ENCODE measurements at regions not wholly inside any gene's neighbourhood (a gene's known extent, or its start where the extent isn't known, plus 50 kb on each side); places are given as distances from the start of the nearest gene placed in this dataset.

GRCh38 chr6:139851206-139851605 lies 476.8 kb upstream of the CITED2 start:
- WGBS (ENCODE audit: insufficient coverage, low coverage, missing lambda C conversion rate): 49% methylated on average over 4 of the region's 4 CpGs
- no peak for DNase-seq (ENCODE audit: extremely low read depth in 1 of 4, low spot score in 3 of 4)
- Histone ChIP-seq H3K4me3 (no peak overlapping the region), H3K79me2 (ENCODE audit: control insufficient read depth, insufficient read depth, low read length) (no peaks in the 10 kb centered on the region), H3K9ac (ENCODE audit: insufficient read depth in 1 of 2, low read depth in 2 of 2, low read length in 2 of 2) (no peak overlapping the region), H4K20me1 (replicated peaks; ENCODE audit: control insufficient read depth, insufficient read depth, low read length) (no peaks in the 10 kb centered on the region), H2AFZ (ENCODE audit: low read depth, low read length) (no peak overlapping the region), H3K36me3 (ENCODE audit: control insufficient read depth, insufficient read depth, low read length) (no peaks in the 10 kb centered on the region), H3K4me2 (ENCODE audit: insufficient read depth, low read length) (no peak overlapping the region), H3K27ac (ENCODE audit: extremely low read depth, low read depth, low read length) (no peak overlapping the region), H3K9me1 (ENCODE audit: control insufficient read depth, insufficient read depth, low read length) (no peaks in the 10 kb centered on the region), H3K9me3 (replicated peaks; ENCODE audit: control insufficient read depth, insufficient read depth, low read depth, low read length) (peaks cover 2% of the 10 kb centered on the region; the same call in 1 of the 2 replicates), H3K4me1 (replicated peaks in 1 of 2; ENCODE audit: control insufficient read depth in 2 of 2, insufficient read depth in 2 of 2, low read length in 2 of 2) (no peaks in the 10 kb centered on the region; a peak in 1 of 5 replicates), H3K27me3 (ENCODE audit: control insufficient read depth in 2 of 2, insufficient read depth in 2 of 2, low read length in 2 of 2) (no peaks in the 10 kb centered on the region)
- BruUV-seq (replicated peaks): no TSS peak
- intact Hi-C loops (cut with micrococcal nuclease) (no loop called here), in situ Hi-C loops (cut with MboI) (no loop called here)
- CTCF ChIA-PET (ENCODE audit: low intra/inter-chr PET ratio): no interaction called here
- ATAC-seq: no peak
- POLR2A ChIA-PET: no interaction called here
- no peak for FAIRE-seq
- TF ChIP-seq FOXK2 (conservative IDR thresholded peaks at IDR 0.05 in 1 of 2, IDR thresholded peaks at IDR 0.05 in 1 of 2; ENCODE audit: low read depth in 2 of 2) (no peak), RNF2 (IDR thresholded peaks at IDR 0.05) (no peak), TOE1 (IDR thresholded peaks at IDR 0.05; ENCODE audit: borderline replicate concordance) (no peak), TOE1 (CRISPR knock-in tag; IDR thresholded peaks at IDR 0.05; ENCODE audit: borderline replicate concordance, low read depth) (no peak), MCM7 (IDR thresholded peaks at IDR 0.05) (no peak), WHSC1 (IDR thresholded peaks at IDR 0.05; ENCODE audit: low read length) (no peak), PURB (CRISPR knock-in tag; IDR thresholded peaks at IDR 0.05; ENCODE audit: low read depth) (no peak), HMGXB4 (CRISPR knock-in tag; IDR thresholded peaks at IDR 0.05) (no peak), USF2 (CRISPR knock-in tag; IDR thresholded peaks at IDR 0.05) (no peak), ZNF23 (CRISPR knock-in tag; IDR thresholded peaks at IDR 0.05) (no peak), DEAF1 (CRISPR knock-in tag; IDR thresholded peaks at IDR 0.05) (no peak), E2F3 (CRISPR knock-in tag; IDR thresholded peaks at IDR 0.05) (no peak), TAF9B (IDR thresholded peaks at IDR 0.05; ENCODE audit: partially characterized antibody) (no peak), NKRF (IDR thresholded peaks at IDR 0.05; ENCODE audit: borderline replicate concordance) (no peak), ATF7 (IDR thresholded peaks at IDR 0.05) (no peak), RBBP5 (IDR thresholded peaks at IDR 0.05; ENCODE audit: borderline replicate concordance, insufficient read depth, low read length, poor library complexity, severe bottlenecking) (no peak), ZNF75A (CRISPR knock-in tag; IDR thresholded peaks at IDR 0.05) (no peak)

Measured in K562 (cell line).